HG03039 (cell line): ENCODE measurements at regions not wholly inside any gene's neighbourhood (a gene's known extent, or its start where the extent isn't known, plus 50 kb on each side); places are given as distances from the start of the nearest gene placed in this dataset.
"Not testable (repeated sequence)": the region's sequence is repeated elsewhere in the genome, so short reads cannot be mapped to it uniquely, and the experiment has no call there.

ENCODE experiments used
- ATAC-seq: cut with Tn5 transposase; IDR thresholded peaks from one replicate; pipeline ENCODE4 v1.9.1; 2021; ENCODE audit warnings: mild to moderate bottlenecking, moderate library complexity; ENCODE audit not compliant: unreplicated experiment

GRCh38 chr7:49438281-49438680 is 335.2 kb upstream of the VWC2 start:
- no peak for ATAC-seq

- ATAC-seq: no peak
Observed at GRCh38 chr7:49443515-49443914, 329.9 kb upstream of the VWC2 start.

- ATAC-seq: no peak
Observed at GRCh38 chr7:49453486-49453885, 320.0 kb upstream of the VWC2 start.

GRCh38 chr7:49479441-49479840 is 294.0 kb upstream of the VWC2 start:
- no peak for ATAC-seq

- no peak for ATAC-seq
Observed at GRCh38 chr7:49479936-49480544, 293.4 kb upstream of the VWC2 start.

- ATAC-seq: no peak
Observed at GRCh38 chr7:49481075-49481474, 292.4 kb upstream of the VWC2 start.

- peak; percentile 79 for ATAC-seq
Observed at GRCh38 chr7:49483142-49483541, 290.3 kb upstream of the VWC2 start.

GRCh38 chr7:49486974-49487829 is 286.2 kb upstream of the VWC2 start:
- no peak for ATAC-seq

GRCh38 chr7:49487830-49488140 is 285.7 kb upstream of the VWC2 start:
- ATAC-seq: no peak

GRCh38 chr7:49488573-49488972 is 284.9 kb upstream of the VWC2 start:
- no peak for ATAC-seq

GRCh38 chr7:49497471-49497870 is 276.0 kb upstream of the VWC2 start:
- no peak for ATAC-seq

- no peak for ATAC-seq
Observed at GRCh38 chr7:49500741-49501140, 272.7 kb upstream of the VWC2 start.

GRCh38 chr7:49507206-49507605 is 266.2 kb upstream of the VWC2 start:
- ATAC-seq: not testable (repeated sequence)

- ATAC-seq: no peak
Observed at GRCh38 chr7:49513911-49514310, 259.5 kb upstream of the VWC2 start.

- ATAC-seq: no peak
Observed at GRCh38 chr7:49520951-49521350, 252.5 kb upstream of the VWC2 start.

GRCh38 chr7:49522111-49522510 is 251.3 kb upstream of the VWC2 start:
- no peak for ATAC-seq

GRCh38 chr7:49523870-49524269 is 249.6 kb upstream of the VWC2 start:
- ATAC-seq: no peak

- no peak for ATAC-seq
Observed at GRCh38 chr7:49527182-49527581, 246.3 kb upstream of the VWC2 start.

GRCh38 chr7:49530481-49530880 is 243.0 kb upstream of the VWC2 start:
- ATAC-seq: no peak

- ATAC-seq: peak; percentile 37
Observed at GRCh38 chr7:49563693-49564378, 209.6 kb upstream of the VWC2 start.

- ATAC-seq: peak; percentile 92
Observed at GRCh38 chr7:49564379-49564714, 209.1 kb upstream of the VWC2 start.

GRCh38 chr7:49577576-49577975 is 195.9 kb upstream of the VWC2 start:
- no peak for ATAC-seq
